Glutamatergic neuron (in vitro differentiated cells): ENCODE measurements at regions not wholly inside any gene's neighbourhood (a gene's known extent, or its start where the extent isn't known, plus 50 kb on each side); places are given as distances from the start of the nearest gene placed in this dataset.

Experiments
- DNase-seq: peaks from one replicate; pipeline ENCODE4 v3.0.0; 2022
- H3K27ac Mint-ChIP-seq: one replicate; pipeline ENCODE4 v1.8.0; 2020; ENCODE audit warnings: mild to moderate bottlenecking, mixed read lengths, inconsistent platforms; ENCODE audit not compliant: unreplicated experiment
- H3K27me3 Mint-ChIP-seq: one replicate; pipeline ENCODE4 v1.8.0; 2020; ENCODE audit warnings: mild to moderate bottlenecking, moderate library complexity, mixed read lengths, inconsistent platforms; ENCODE audit not compliant: unreplicated experiment
- H3K36me3 Mint-ChIP-seq: one replicate; pipeline ENCODE4 v1.8.0; 2020; ENCODE audit warnings: mild to moderate bottlenecking, mixed read lengths, inconsistent platforms; ENCODE audit not compliant: unreplicated experiment
- H3K4me1 Mint-ChIP-seq: one replicate; pipeline ENCODE4 v1.8.0; 2020; ENCODE audit warnings: mild to moderate bottlenecking, low read depth, mixed read lengths, inconsistent platforms; ENCODE audit not compliant: unreplicated experiment
- H3K4me3 Mint-ChIP-seq: one replicate; pipeline ENCODE4 v1.8.0; 2020; ENCODE audit warnings: mild to moderate bottlenecking, mixed read lengths, inconsistent platforms; ENCODE audit not compliant: unreplicated experiment
- H3K9me3 Mint-ChIP-seq: one replicate; pipeline ENCODE4 v1.8.0; 2020; ENCODE audit warnings: mild to moderate bottlenecking, moderate library complexity, mixed read lengths, inconsistent platforms; ENCODE audit not compliant: unreplicated experiment
- TF ChIP-seq, protein P1 (sequence below): fragments of 200-600 bp; sonication (generic); IDR thresholded peaks from one replicate; pipeline ENCODE4 v1.5.0; 2021; ENCODE audit not compliant: partially characterized antibody, unreplicated experiment

DNA sequence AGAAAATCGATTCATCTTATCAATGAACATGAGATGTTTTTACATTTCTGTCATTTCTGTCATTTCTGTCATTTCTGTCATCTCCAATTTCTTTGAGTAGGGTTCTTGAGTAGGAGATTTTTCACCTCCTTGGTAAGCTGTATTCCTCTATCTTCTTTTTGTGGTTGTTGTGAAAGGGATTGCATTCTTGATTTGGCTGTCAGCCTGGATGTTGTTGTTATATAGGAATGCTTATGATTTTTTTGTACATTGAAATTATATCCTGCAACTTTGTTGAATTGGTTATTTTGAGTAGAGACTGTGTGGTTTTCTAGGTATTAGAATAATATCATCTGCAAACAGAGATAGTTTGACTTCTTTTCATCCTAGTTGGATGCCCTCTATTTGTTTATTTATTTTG is 1233.7 kb downstream of the PLA2G4A start:
- Mint-ChIP-seq H3K36me3 (peaks cover 10% of the 10 kb centered on the region), H3K4me3 (no peak overlapping the region), H3K4me1 (no peaks in the 10 kb centered on the region), H3K27me3 (no peaks in the 10 kb centered on the region), H3K9me3 (no peaks in the 10 kb centered on the region), H3K27ac (no peak overlapping the region)
- no peak for DNase-seq
- TF ChIP-seq, protein P1, sequence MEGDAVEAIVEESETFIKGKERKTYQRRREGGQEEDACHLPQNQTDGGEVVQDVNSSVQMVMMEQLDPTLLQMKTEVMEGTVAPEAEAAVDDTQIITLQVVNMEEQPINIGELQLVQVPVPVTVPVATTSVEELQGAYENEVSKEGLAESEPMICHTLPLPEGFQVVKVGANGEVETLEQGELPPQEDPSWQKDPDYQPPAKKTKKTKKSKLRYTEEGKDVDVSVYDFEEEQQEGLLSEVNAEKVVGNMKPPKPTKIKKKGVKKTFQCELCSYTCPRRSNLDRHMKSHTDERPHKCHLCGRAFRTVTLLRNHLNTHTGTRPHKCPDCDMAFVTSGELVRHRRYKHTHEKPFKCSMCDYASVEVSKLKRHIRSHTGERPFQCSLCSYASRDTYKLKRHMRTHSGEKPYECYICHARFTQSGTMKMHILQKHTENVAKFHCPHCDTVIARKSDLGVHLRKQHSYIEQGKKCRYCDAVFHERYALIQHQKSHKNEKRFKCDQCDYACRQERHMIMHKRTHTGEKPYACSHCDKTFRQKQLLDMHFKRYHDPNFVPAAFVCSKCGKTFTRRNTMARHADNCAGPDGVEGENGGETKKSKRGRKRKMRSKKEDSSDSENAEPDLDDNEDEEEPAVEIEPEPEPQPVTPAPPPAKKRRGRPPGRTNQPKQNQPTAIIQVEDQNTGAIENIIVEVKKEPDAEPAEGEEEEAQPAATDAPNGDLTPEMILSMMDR = no peak

DNA sequence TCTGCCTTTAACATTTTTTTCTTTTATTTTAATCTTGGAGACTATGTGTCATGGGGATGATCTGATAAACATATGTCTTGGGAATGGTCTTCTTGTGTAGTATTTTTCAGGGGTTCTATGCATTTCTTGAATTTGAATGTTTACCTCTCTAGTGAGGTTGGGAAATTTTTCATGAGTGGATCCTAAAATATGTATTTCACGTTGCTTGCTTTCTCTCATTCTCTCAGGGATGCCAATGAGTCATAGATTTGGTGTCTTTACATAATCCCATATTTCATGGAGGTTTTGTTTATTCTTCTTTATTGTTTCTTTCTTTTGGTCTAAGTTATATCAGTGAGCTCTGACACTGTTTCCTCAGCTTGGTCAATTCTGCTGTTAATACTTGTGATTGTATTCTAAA is 1237.2 kb downstream of the PLA2G4A start:
- DNase-seq = no peak
- no peaks in the 10 kb centered on the region for H3K4me1 Mint-ChIP-seq
- no peak overlapping the region for H3K4me3 Mint-ChIP-seq
- H3K36me3 Mint-ChIP-seq = peaks cover 14% of the 10 kb centered on the region
- no peaks in the 10 kb centered on the region for H3K27me3 Mint-ChIP-seq
- H3K27ac Mint-ChIP-seq = no peak overlapping the region
- TF ChIP-seq, protein P1 = no peak
- H3K9me3 Mint-ChIP-seq = no peaks in the 10 kb centered on the region

DNA sequence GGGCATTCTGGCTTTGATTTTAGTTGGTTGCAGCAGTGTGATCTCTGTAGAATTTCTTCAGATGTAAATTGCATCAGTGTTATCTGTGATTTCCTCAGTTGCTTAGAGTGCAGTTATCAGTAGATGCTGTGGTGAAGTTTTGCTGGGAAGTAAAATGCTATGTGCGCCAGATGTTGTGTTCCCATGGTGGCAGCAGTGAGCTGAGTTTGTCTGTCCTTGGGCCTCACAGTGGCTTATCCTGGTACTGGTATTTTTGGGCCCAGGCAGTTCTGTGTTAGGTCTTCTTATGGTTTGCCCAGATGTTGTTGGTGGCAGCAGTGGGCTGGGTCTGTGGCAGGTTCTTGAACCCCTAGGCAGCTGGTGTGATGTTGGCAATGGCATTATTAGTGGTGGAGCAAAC is 1242.1 kb downstream of the PLA2G4A start:
- H3K4me1 Mint-ChIP-seq = no peaks in the 10 kb centered on the region
- H3K27me3 Mint-ChIP-seq = peaks cover 4% of the 10 kb centered on the region
- peaks cover 10% of the 10 kb centered on the region for H3K36me3 Mint-ChIP-seq
- no peak for DNase-seq
- H3K9me3 Mint-ChIP-seq = no peaks in the 10 kb centered on the region
- TF ChIP-seq, protein P1 = no peak
- no peak overlapping the region for H3K4me3 Mint-ChIP-seq
- no peak overlapping the region for H3K27ac Mint-ChIP-seq

DNA sequence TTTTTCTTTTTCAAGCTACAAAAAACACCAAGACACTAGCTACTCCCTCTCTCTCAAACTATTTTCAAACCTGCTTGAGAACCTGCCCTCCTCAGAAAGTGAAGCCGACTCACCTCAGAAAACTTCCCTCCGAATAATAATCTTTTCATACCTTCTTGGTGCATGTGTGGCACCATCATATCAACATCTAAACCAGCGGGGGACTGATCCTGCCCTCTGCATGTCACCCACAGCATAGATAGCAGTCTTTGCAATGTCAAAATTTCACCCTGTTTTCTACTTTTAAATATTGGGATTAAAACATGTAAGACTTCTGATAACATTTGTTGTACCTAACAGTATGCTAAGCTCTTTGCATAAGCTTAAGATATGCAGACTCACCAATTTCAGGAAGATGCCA is 1260.3 kb downstream of the PLA2G4A start:
- H3K36me3 Mint-ChIP-seq = no peaks in the 10 kb centered on the region
- H3K27me3 Mint-ChIP-seq = no peaks in the 10 kb centered on the region
- H3K9me3 Mint-ChIP-seq = peaks cover 2% of the 10 kb centered on the region
- no peak for DNase-seq
- H3K27ac Mint-ChIP-seq = no peak overlapping the region
- H3K4me3 Mint-ChIP-seq = no peak overlapping the region
- TF ChIP-seq, protein P1 = no peak
- no peaks in the 10 kb centered on the region for H3K4me1 Mint-ChIP-seq

DNA sequence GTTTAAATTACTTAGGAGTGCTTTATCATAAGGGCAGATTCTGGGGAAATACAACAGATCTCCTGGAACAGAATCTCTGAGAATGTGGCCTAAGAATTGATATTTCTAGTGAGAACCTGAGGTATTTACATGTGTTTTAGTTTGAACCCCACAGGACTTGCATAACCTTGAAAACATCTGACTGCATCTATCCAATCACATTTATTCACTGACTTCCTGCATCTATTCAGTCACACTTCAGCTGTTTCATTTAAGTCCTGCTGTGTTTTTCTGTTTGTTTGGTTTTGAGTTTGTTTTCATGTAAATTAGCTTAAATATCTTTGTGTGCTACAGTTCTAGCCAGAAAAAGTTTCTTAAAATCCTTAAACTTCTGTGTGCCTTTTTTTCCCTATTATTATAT is 1260.7 kb downstream of the PLA2G4A start:
- Mint-ChIP-seq H3K27me3 (no peaks in the 10 kb centered on the region), H3K4me3 (no peak overlapping the region), H3K36me3 (no peaks in the 10 kb centered on the region), H3K4me1 (no peaks in the 10 kb centered on the region), H3K9me3 (peaks cover 2% of the 10 kb centered on the region), H3K27ac (no peak overlapping the region)
- DNase-seq = no peak
- TF ChIP-seq, protein P1 = no peak
